Panc1 (cell line): ENCODE measurements at regions not wholly inside any gene's neighbourhood (a gene's known extent, or its start where the extent isn't known, plus 50 kb on each side); places are given as distances from the start of the nearest gene placed in this dataset.

Source experiments
- CTCF ChIP-seq: fragments of 450-650 bp; IDR thresholded peaks from 2 replicates; pipeline ENCODE4 v1.5.1; 2017; ENCODE audit warnings: mild to moderate bottlenecking
- POLR2AphosphoS5 ChIP-seq: IDR thresholded peaks from 2 replicates; pipeline ENCODE4 v1.6.1; 2012; ENCODE audit warnings: mild to moderate bottlenecking, low read depth, low read length, moderate library complexity
- REST ChIP-seq, 2 experiments: IDR thresholded peaks; 2 replicates each; pipeline ENCODE4 v1.6.1; 2011 to 2012; ENCODE audit warnings: low read depth in 2 of 2, control low read depth in 1 of 2, low read length in 1 of 2, mild to moderate bottlenecking in 1 of 2, moderate library complexity in 1 of 2; ENCODE audit not compliant: insufficient read depth in 1 of 2
- TCF7L2 ChIP-seq: IDR thresholded peaks from 2 replicates; pipeline ENCODE4 v1.6.1; 2011; ENCODE audit warnings: mild to moderate bottlenecking, low read depth, low read length, inconsistent platforms

- TF ChIP-seq CTCF (no peak), POLR2AphosphoS5 (no peak), REST (IDR thresholded peaks at IDR 0.05; ENCODE audit: insufficient read depth in 1 of 2, low read depth in 2 of 2, low read length in 1 of 2) (no peak), TCF7L2 (no peak)
These were observed 336.7 kb upstream of the ADGRL3 start for GRCh38 chr4:60863442-60863841.
